Omental fat pad (tissue), 3 donors: ENCODE measurements at regions not wholly inside any gene's neighbourhood (a gene's known extent, or its start where the extent isn't known, plus 50 kb on each side); places are given as distances from the start of the nearest gene placed in this dataset.

Experiments
- ATAC-seq: fragments of 150-250 bp; one replicate; pipeline ENCODE4 v1.9.1; 2016; ENCODE audit warnings: mild to moderate bottlenecking, moderate library complexity; ENCODE audit not compliant: low FRiP score
- DNase-seq: peaks from one replicate; pipeline ENCODE4 v3.0.0-alpha.2; 2019; ENCODE audit warnings: low spot score
- TF ChIP-seq, protein P1 (sequence below), 3 donors: fragments of 450-650 bp; IDR thresholded peaks; one replicate each; pipeline ENCODE4 v1.5.1; 2016 to 2017; ENCODE audit warnings: antibody characterized with exemption in 3 of 3, mild to moderate bottlenecking in 3 of 3, moderate library complexity in 2 of 3

DNA sequence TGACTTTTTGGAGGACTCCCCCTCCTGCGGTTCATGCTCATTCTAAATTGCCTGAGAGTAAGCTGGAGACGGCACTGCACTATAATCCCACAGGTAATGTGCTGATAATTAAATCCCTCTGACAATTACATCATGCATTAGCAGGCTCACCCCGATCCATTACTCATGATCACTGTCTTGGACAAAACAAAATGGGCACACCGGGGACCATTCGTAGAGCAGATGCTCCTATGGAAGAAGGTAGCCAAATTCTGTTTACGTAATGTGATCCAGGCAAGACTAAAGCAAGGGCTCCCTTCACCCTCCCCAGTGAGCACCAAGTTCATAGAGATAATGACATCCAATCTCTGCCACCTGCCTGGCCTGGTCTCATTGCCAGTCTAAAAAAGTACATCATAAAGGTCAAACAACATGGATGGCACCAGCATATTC, 657.1 kb upstream of the SOX11 start:
- TF ChIP-seq, protein P1, sequence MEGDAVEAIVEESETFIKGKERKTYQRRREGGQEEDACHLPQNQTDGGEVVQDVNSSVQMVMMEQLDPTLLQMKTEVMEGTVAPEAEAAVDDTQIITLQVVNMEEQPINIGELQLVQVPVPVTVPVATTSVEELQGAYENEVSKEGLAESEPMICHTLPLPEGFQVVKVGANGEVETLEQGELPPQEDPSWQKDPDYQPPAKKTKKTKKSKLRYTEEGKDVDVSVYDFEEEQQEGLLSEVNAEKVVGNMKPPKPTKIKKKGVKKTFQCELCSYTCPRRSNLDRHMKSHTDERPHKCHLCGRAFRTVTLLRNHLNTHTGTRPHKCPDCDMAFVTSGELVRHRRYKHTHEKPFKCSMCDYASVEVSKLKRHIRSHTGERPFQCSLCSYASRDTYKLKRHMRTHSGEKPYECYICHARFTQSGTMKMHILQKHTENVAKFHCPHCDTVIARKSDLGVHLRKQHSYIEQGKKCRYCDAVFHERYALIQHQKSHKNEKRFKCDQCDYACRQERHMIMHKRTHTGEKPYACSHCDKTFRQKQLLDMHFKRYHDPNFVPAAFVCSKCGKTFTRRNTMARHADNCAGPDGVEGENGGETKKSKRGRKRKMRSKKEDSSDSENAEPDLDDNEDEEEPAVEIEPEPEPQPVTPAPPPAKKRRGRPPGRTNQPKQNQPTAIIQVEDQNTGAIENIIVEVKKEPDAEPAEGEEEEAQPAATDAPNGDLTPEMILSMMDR (IDR thresholded peaks at IDR 0.05), result no peak
- no peak for ATAC-seq
- no peak for DNase-seq

DNA sequence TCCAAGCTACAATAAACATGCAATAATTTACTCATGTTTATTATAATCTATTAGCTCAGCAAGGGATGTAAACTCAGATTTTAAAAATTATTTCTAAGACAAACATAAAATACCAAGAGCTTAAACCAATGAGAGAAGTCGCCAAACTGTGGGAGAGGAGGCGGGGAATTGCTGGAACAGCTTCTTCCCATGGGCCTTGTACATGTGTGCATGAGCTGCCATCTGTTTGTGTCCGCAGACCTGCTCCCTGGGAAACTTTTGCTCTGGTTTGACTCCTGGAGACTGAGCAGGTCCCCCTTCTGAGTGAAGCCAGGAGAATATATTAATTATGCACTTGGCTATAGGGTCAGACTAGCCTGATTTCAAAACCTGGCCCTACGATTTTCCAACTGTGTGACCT, 655.9 kb upstream of the SOX11 start:
- DNase-seq (no peak), ATAC-seq (no peak)
- TF ChIP-seq, protein P1 (IDR thresholded peaks at IDR 0.05), result no peak

DNA sequence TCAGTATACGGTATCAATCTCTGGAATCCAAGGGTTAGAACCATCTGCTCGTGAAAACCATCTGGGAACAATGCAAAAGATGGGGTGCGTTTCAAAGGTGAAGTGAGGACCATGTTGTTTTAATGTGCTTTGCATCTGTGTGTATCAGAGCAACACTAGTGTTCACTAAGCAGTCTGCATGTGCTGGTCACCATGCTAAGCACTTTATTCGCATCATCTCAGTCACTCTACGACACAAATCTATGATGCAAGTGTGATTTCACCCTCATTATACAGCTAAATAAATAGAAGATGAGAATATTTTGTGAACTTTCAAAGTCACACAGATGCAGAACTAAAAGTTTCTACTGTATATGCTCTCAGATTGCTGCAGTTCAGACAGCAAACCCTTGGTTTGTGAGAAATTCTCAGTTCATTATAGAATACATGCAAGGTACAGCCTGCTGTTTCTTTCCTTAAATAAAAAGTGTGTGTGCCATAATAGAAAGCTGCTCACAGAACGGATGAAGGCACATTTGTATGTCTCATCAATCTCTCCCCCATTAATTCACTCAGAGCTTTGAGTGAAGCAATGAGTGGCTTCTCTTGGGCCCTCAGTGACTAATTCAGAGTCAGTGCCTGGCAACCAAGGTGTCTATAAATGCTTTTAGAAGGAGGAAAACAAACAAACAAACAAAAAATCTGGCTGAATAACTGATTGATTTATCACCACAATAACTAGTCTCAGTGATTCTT, 652.8 kb upstream of the SOX11 start:
- TF ChIP-seq, protein P1 (IDR thresholded peaks at IDR 0.05), result no peak
- ATAC-seq, result no peak

DNA sequence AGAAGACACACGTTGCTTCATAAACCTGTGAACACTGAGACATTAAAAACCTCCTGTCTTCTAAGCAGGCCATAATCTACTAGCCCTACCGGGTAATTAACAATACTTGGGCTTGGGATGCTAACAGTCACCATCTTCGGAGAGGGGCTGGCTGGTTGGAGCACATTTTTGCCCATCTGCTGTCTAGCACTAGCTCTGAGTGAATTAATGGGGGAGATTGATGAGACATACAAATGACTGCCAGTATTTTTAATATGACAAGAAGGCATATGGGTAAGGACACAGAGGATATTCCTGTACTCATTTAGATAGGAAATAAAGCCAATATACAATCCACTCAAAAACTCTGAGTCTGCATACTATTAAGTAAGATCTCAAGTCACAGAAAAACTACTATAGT, 651.6 kb upstream of the SOX11 start:
- ATAC-seq (no peak), DNase-seq (no peak)
- TF ChIP-seq, protein P1 (IDR thresholded peaks at IDR 0.05), result no peak

More for the DNA sequence above, 652.8 kb upstream of the SOX11 start:
- DNase-seq, result no peak

DNA sequence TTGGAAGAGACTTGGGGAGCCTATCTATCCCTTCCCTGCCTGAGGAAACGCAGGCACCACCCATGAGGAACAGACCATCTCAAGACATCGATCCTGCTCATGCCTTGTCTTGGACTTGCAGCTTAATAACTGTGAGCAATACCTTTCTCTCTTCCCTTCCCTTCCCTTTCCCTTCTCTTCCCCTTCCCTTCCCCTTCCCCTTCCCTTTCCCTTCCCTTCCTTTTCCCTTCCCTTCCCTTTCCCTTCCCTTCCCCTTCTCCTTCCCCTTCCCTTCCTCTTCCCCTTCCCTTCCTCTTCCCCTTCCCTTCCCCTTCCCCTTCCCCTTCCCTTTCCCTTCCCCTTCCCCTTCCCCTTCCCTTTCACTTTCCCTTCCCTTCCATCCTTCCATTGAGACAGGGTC, 650.7 kb upstream of the SOX11 start:
- TF ChIP-seq, protein P1 (IDR thresholded peaks at IDR 0.05), result no peak

DNA sequence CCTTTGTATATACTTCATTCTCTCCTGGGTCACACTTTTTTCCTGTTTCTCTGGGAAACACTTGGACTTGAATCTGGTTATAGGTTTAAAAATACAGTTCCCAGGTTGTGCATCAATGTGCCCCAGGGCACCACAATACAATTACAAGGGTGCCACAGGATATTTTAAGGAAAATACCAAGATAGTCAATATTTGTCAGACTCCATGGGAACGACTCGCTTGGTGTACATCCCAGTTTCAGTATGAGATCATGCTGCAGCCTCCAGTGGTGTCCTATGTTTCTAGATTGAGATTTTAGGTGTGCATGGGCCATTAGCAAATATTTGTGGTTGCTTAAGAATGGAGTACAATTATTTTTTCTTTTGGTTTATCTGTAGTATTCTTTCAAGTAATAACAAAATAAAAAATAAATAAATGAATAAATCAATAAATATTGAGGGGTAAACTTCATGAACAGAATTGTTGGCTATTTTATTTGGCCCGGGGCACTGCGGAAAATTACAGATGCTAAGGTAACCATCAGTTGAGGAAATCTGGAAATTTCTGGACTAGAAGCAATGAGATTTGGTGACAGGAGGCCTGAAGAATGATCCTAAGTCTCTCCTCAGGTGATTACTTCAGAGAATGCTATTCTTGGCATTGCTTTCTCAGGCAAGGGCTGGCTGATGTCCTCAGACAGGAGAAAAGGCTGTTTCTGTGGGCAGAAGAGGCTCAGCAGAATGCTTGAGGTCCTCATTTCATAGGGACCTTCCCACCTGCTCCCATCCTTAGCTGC, 649.3 kb upstream of the SOX11 start:
- DNase-seq, result no peak
- TF ChIP-seq, protein P1 (IDR thresholded peaks at IDR 0.05), result no peak

More for the DNA sequence above, 650.7 kb upstream of the SOX11 start:
- ATAC-seq (no peak), DNase-seq (no peak)

More for the DNA sequence above, 649.3 kb upstream of the SOX11 start:
- ATAC-seq, result no peak
